ES-I3 (cell line): ENCODE measurements at regions not wholly inside any gene's neighbourhood (a gene's known extent, or its start where the extent isn't known, plus 50 kb on each side); places are given as distances from the start of the nearest gene placed in this dataset.
"Not testable (repeated sequence)": the region's sequence is repeated elsewhere in the genome, so short reads cannot be mapped to it uniquely, and the experiment has no call there.

Experiments
- H3K36me3 ChIP-seq: 2 replicates; pipeline ENCODE4 v1.6.1; 2013; ENCODE audit warnings: mild to moderate bottlenecking, low read length, control low read depth, moderate library complexity; ENCODE audit not compliant: insufficient read depth
- H3K4me1 ChIP-seq: 2 replicates; pipeline ENCODE4 v1.6.1; 2013; ENCODE audit warnings: mild to moderate bottlenecking, control low read depth, low read length; ENCODE audit not compliant: insufficient read depth
- H3K9ac ChIP-seq: 2 replicates; pipeline ENCODE4 v1.6.1; 2013; ENCODE audit warnings: low read depth, mild to moderate bottlenecking, low read length, moderate library complexity
- H3K9me3 ChIP-seq: 2 replicates; pipeline ENCODE4 v1.6.1; 2013; ENCODE audit warnings: mild to moderate bottlenecking, low read length, moderate library complexity; ENCODE audit not compliant: control insufficient read depth, insufficient read depth

DNA sequence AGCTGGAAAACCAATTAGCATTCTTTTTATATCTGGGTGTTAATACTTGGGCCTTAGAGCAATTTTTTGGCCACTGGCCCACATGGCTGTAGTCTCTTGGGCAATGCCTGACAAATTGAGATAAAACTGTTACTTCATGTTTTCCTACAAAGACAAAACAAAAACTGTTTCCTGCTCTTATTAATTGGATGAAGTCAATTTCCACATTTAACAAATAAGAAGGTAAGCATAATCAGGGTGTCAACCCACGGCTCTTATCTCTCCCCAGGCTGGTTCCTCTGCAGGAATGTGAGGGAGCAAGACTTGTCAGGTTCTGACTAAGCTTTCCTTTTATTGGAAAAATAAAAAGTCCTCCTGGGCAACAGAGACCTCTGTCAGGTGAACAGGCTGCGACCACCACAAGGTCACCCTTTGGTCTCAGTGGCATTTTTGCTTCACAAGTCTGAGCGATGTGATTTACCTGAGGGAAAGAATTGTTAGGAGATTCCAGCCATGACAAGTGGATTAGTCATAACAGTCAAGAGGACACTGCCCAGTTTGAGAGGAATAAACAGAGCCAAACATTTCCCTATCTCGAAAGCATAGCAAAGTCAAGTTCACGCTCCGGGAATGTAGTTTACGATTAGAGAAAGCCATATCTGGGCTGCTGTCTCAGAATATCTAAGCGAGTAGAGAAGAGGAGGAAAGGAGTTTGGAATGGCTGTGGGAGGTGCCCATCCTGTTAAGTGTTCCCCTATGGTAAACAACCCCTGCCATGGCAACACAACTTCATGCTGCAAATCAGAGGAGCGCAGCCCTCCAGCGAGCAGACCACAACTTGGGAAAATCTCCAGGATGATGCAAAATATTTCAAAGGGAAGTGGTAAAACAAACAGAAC, 144.4 kb downstream of the TES start:
- Histone ChIP-seq H3K4me1 (peaks cover 20% of the 10 kb centered on the region), H3K9ac (peak overlapping the region; percentile 36; the same call in 1 of the 2 replicates)

GRCh38 chr7:116355424-116355765, 144.1 kb upstream of the CAV2 start:
- Histone ChIP-seq H3K4me1 (peaks cover 20% of the 10 kb centered on the region), H3K36me3 (no peaks in the 10 kb centered on the region), H3K9me3 (no peaks in the 10 kb centered on the region), H3K9ac (no peak overlapping the region)

More for the DNA sequence above, 144.4 kb downstream of the TES start:
- Histone ChIP-seq H3K36me3 (no peaks in the 10 kb centered on the region), H3K9me3 (no peaks in the 10 kb centered on the region)

DNA sequence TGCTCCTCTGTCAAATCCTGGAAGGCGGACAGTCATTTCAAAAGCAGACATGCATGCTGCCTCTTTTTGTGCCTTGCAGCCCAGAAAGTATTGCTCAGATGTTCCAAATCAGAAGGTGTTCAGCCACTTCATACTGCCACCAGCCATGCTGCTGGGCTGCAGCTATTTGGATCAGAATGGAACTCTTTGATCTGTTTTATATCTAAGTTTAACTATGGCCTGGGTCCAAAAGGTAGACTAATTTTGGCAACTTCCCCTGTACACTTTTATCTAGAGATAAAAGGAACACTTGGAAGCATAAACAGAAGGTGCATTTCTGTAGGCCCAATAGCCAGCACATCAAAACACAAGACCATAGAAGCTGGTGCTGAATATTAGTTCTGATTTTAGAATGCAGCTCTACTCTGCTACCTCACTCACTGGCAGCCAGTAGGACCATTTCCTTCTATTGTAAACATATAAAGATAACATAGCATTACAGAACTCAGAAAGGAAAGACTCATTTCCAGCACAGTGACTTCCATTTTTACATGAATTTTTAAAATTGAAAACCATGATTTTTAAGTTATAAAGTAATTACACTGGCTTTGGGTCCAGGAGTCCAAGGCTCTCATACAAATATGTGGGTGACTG, 143.1 kb upstream of the CAV2 start:
- H3K9me3 ChIP-seq = no peaks in the 10 kb centered on the region
- H3K36me3 ChIP-seq = no peaks in the 10 kb centered on the region
- no peak overlapping the region for H3K9ac ChIP-seq
- peaks cover 20% of the 10 kb centered on the region for H3K4me1 ChIP-seq

DNA sequence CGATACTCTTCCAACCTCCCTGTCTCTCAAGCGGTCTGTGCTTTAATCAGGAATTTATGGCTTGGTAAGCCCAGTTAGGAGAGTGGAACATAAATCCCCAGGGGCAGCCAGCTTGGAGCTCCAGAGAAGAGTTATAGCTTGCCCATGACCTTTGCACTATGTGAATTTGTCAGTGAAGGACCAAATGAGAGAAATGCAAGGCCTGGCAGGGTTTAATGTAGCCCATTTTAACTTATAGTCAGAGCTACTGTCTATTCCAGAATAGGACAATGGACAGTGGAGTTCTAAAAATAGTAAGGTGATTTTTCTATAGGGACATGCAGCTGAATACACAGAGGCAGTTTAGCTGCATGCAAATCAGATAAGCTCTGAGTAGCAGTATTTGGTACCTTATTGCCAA, 142.6 kb upstream of the CAV2 start:
- H3K9ac ChIP-seq = no peak overlapping the region
- no peaks in the 10 kb centered on the region for H3K36me3 ChIP-seq
- peaks cover 20% of the 10 kb centered on the region for H3K4me1 ChIP-seq
- no peaks in the 10 kb centered on the region for H3K9me3 ChIP-seq

GRCh38 chr7:116357781-116358670, 141.5 kb upstream of the CAV2 start:
- no peak overlapping the region for H3K9ac ChIP-seq
- no peaks in the 10 kb centered on the region for H3K36me3 ChIP-seq
- H3K4me1 ChIP-seq = peaks cover 20% of the 10 kb centered on the region
- no peaks in the 10 kb centered on the region for H3K9me3 ChIP-seq

- no peaks in the 10 kb centered on the region for H3K36me3 ChIP-seq
- H3K9ac ChIP-seq = no peak overlapping the region
- H3K9me3 ChIP-seq = no peaks in the 10 kb centered on the region
- no peaks in the 10 kb centered on the region for H3K4me1 ChIP-seq
Measured at GRCh38 chr7:116361767-116362166, 137.8 kb upstream of the CAV2 start.

GRCh38 chr7:116363637-116364432, 135.7 kb upstream of the CAV2 start:
- Histone ChIP-seq H3K9ac (no peak overlapping the region), H3K4me1 (peaks cover 9% of the 10 kb centered on the region; the same call in 1 of the 2 replicates), H3K36me3 (no peaks in the 10 kb centered on the region), H3K9me3 (no peaks in the 10 kb centered on the region)

DNA sequence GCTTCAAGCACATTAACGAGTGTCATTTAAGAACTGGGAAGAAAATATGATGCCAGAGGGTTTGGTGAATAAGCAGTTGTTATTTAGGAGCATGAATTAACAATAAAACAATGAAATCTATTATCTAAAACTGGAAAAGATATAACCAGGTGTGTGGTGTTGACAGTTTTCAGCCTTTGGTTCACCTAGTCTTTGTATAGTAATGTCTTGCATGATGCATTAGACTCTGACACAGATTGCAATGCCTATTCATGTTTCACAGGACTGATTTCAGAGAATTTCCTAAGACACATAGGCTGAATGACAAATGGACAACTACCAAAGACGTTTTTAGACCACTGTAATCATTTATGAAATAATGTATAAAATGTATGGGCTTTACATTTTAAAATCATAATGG, 135.1 kb upstream of the CAV2 start:
- no peaks in the 10 kb centered on the region for H3K9me3 ChIP-seq
- H3K36me3 ChIP-seq = no peaks in the 10 kb centered on the region
- H3K4me1 ChIP-seq = peaks cover 9% of the 10 kb centered on the region; the same call in 1 of the 2 replicates
- H3K9ac ChIP-seq = no peak overlapping the region

DNA sequence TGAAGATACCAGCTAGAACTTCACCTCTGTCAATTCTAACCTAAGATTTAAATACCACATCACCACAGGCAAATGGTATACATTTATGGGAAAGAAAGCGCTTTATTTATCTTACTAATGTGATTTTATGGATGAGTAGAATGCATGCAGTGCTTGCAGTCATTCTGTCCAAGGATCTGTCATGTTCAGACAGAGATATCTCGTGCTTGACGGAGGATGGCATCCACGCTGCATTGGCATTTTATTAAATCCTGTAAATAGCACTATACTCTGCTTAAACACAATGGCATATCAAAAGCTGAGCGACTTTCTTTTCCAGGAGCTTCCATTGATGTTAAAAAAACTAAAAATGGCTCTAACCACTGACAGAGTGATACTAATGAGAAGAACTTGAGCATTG, 133.7 kb upstream of the CAV2 start:
- Histone ChIP-seq H3K9me3 (peaks cover 2% of the 10 kb centered on the region; the same call in 1 of the 2 replicates), H3K36me3 (no peaks in the 10 kb centered on the region), H3K9ac (no peak overlapping the region), H3K4me1 (peaks cover 9% of the 10 kb centered on the region; the same call in 1 of the 2 replicates)

DNA sequence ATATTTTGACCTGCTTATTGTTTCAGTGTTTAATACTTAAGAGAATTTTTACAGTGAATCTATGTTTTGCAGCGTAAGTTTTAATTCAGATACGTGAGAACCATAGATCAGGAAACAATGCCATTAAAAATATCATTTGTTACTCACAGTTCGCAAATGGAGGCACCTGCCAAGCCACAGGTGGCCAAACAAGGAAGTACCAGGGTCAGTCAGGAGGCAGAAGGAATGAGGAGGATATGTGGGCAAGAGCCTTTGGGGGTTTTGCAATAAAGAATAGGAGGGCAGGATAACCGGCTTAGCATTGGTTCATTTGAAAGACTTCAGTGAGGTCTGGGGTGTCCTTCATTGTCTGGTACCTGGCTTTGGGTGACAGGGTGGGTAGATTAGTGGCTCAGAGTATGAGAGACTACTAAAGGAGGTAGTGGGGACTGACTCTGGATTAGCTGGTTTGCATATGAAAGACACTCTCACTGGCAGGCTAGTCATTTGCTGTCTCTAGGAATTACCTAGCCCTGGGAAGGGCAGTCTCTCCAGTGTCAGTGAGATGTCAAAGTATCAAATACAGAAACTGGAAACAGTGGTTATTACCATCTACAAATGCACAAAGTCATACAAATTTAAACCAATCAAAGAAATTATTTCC, 132.2 kb upstream of the CAV2 start:
- H3K9ac ChIP-seq = no peak overlapping the region
- H3K36me3 ChIP-seq = no peaks in the 10 kb centered on the region
- H3K4me1 ChIP-seq = peaks cover 9% of the 10 kb centered on the region; the same call in 1 of the 2 replicates
- peaks cover 6% of the 10 kb centered on the region; the same call in 1 of the 2 replicates for H3K9me3 ChIP-seq

DNA sequence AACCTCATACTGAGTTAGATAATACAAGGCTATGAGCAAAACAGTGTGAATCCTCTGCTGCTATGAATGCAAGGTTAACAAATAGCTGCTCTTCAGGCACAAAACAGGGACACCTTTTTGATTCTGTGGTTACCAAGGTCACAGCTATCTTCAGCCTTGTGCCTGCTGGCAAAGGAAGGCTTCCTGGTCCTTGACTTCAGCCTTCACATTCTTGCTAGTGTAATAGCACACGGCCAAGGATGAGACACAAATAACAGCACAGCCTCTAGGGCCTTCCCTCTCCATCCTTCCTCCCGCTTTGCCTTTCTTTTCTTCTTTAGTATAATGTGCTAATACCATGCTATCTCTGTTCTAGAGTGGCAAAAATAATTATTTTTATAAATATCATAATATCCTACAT, 130.6 kb upstream of the CAV2 start:
- no peak overlapping the region for H3K9ac ChIP-seq
- no peaks in the 10 kb centered on the region for H3K36me3 ChIP-seq
- H3K9me3 ChIP-seq = peaks cover 6% of the 10 kb centered on the region; the same call in 1 of the 2 replicates
- peaks cover 9% of the 10 kb centered on the region; the same call in 1 of the 2 replicates for H3K4me1 ChIP-seq

- H3K36me3 ChIP-seq, H3K4me1 ChIP-seq, H3K9me3 ChIP-seq, H3K9ac ChIP-seq: not testable (repeated sequence)
Measured at GRCh38 chr7:116371536-116371935, 128.0 kb upstream of the CAV2 start.

- H3K9me3 ChIP-seq, H3K36me3 ChIP-seq: not testable (repeated sequence)
Measured at GRCh38 chr7:116373229-116373628, 126.3 kb upstream of the CAV2 start.

More at GRCh38 chr7:116373229-116373628, 126.3 kb upstream of the CAV2 start:
- not testable (repeated sequence) for H3K9ac ChIP-seq, H3K4me1 ChIP-seq
